GM12878 (cell line): ENCODE measurements at regions not wholly inside any gene's neighbourhood (a gene's known extent, or its start where the extent isn't known, plus 50 kb on each side); places are given as distances from the start of the nearest gene placed in this dataset.

ENCODE experiments used
- CTCF ChIP-seq, 3 experiments: IDR thresholded peaks in 2 of 3; conservative IDR thresholded peaks in 1 of 3; 2 replicates each; pipeline ENCODE4 v1.5.1; 2011; ENCODE audit warnings: low read depth in 3 of 3, low read length in 3 of 3, mild to moderate bottlenecking in 3 of 3, control low read depth in 2 of 3, moderate library complexity in 2 of 3, inconsistent platforms in 1 of 3, mixed read lengths in 1 of 3; ENCODE audit not compliant: control insufficient read depth in 2 of 3, insufficient read depth in 1 of 3; ENCODE audit errors: extremely low read depth in 1 of 3
- MXI1 ChIP-seq: fragments of 150-350 bp; IDR thresholded peaks from 2 replicates; pipeline ENCODE4 v1.6.1; 2011; ENCODE audit warnings: low read depth, mild to moderate bottlenecking, inconsistent platforms, low read length, improper control_type of control experiment
- MYB ChIP-seq: fragments of 150-350 bp; IDR thresholded peaks from 2 replicates; pipeline ENCODE4 v1.6.1; 2014; ENCODE audit warnings: mild to moderate bottlenecking, low read depth, low read length, borderline replicate concordance
- NFYB ChIP-seq: IDR thresholded peaks from 2 replicates; pipeline ENCODE4 v1.6.1; 2011; ENCODE audit warnings: low read depth, mild to moderate bottlenecking, low read length, improper control_type of control experiment, moderate library complexity; ENCODE audit not compliant: insufficient read depth
- PRDM15 ChIP-seq: fragments of 450-650 bp; formaldehyde crosslinking; IDR thresholded peaks from 2 replicates; pipeline ENCODE4 v1.4.0; 2020; ENCODE audit warnings: mild to moderate bottlenecking, moderate library complexity
- RCOR1 ChIP-seq: conservative IDR thresholded peaks from 2 replicates; pipeline ENCODE4 v1.6.1; 2012; ENCODE audit warnings: low read depth, low read length, improper control_type of control experiment
- TAF1 ChIP-seq: IDR thresholded peaks from 2 replicates; pipeline ENCODE4 v1.6.1; 2011; ENCODE audit warnings: mild to moderate bottlenecking, low read depth, low read length, borderline replicate concordance
- TCF7 ChIP-seq: IDR thresholded peaks from 2 replicates; pipeline ENCODE4 v1.6.1; 2014; ENCODE audit warnings: antibody characterized with exemption, borderline replicate concordance

GRCh38 chr9:78828521-78828920 lies 531.6 kb downstream of the PSAT1 start:
- TF ChIP-seq PRDM15 (no peak), CTCF (IDR thresholded peaks at IDR 0.05 in 2 of 3, conservative IDR thresholded peaks at IDR 0.05 in 1 of 3; ENCODE audit: control insufficient read depth in 2 of 3, extremely low read depth in 1 of 3, insufficient read depth in 1 of 3, low read depth in 3 of 3, low read length in 3 of 3) (no peak), NFYB (no peak), MXI1 (no peak), TAF1 (no peak), MYB (no peak), TCF7 (no peak), RCOR1 (no peak)
